ENCODE measurements at regions not wholly inside any gene's neighbourhood (a gene's known extent, or its start where the extent isn't known, plus 50 kb on each side); places are given as distances from the start of the nearest gene placed in this dataset.

DNA sequence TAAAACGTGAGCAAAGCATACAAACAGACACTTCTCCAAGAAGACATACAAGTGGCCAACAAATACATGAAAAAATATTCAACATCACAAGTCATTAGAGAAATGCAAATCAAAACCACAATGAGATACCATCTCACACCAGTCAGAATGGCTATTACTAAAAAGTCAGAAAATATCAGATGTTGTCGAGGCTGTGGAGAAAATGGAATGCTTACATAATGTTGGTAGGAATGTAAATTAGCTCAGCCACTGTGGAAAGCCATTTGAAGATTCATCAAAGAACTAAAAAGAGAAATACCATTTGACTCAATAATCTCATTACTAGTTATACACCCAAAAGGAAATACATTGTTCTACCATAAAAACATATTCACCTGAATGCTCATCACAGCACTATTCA, 825.7 kb downstream of the SUCLG1 start:
- TF ChIP-seq, protein P1, sequence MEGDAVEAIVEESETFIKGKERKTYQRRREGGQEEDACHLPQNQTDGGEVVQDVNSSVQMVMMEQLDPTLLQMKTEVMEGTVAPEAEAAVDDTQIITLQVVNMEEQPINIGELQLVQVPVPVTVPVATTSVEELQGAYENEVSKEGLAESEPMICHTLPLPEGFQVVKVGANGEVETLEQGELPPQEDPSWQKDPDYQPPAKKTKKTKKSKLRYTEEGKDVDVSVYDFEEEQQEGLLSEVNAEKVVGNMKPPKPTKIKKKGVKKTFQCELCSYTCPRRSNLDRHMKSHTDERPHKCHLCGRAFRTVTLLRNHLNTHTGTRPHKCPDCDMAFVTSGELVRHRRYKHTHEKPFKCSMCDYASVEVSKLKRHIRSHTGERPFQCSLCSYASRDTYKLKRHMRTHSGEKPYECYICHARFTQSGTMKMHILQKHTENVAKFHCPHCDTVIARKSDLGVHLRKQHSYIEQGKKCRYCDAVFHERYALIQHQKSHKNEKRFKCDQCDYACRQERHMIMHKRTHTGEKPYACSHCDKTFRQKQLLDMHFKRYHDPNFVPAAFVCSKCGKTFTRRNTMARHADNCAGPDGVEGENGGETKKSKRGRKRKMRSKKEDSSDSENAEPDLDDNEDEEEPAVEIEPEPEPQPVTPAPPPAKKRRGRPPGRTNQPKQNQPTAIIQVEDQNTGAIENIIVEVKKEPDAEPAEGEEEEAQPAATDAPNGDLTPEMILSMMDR (IDR thresholded peaks at IDR 0.05; ENCODE audit: low read length): no peak
- no peak for TF ChIP-seq EZH2 (IDR thresholded peaks at IDR 0.05; ENCODE audit: borderline replicate concordance, low read length)
